Spleen (tissue), 11 donors: ENCODE measurements at regions not wholly inside any gene's neighbourhood (a gene's known extent, or its start where the extent isn't known, plus 50 kb on each side); places are given as distances from the start of the nearest gene placed in this dataset.

Source experiments
- DNase-seq: peaks from one replicate; pipeline ENCODE4 v3.0.0-alpha.2; 2020
- H3K27ac ChIP-seq, 8 donors: fragments of 200-600 bp; sonication (generic) in 7 of 8; 1 replicate in 4 of 8; 2 replicates in 4 of 8; pipeline versions ENCODE4 v1.5.0 to v1.8.0; 2016 to 2021; ENCODE audit warnings: inconsistent platforms in 4 of 8, mild to moderate bottlenecking in 4 of 8, moderate library complexity in 1 of 8
- H3K27me3 ChIP-seq, 7 donors: fragments of 200-600 bp; sonication (generic) in 6 of 7; replicated peaks in 1 of 7; 1 replicate in 4 of 7; 2 replicates in 3 of 7; pipeline versions ENCODE4 v1.5.0 to v1.8.0; 2016 to 2021; ENCODE audit warnings: inconsistent platforms in 3 of 7, mild to moderate bottlenecking in 1 of 7
- H3K36me3 ChIP-seq, 6 donors: fragments of 200-600 bp; sonication (generic) in 5 of 6; 1 replicate in 4 of 6; 2 replicates in 2 of 6; pipeline versions ENCODE4 v1.5.0 to v1.8.0; 2016 to 2021; ENCODE audit warnings: inconsistent platforms in 2 of 6
- H3K4me1 ChIP-seq, 6 donors: fragments of 200-600 bp; sonication (generic) in 5 of 6; 1 replicate in 3 of 6; 2 replicates in 3 of 6; pipeline versions ENCODE4 v1.5.0 to v1.8.0; 2016 to 2021; ENCODE audit warnings: inconsistent platforms in 3 of 6
- H3K4me3 ChIP-seq, 8 donors: fragments of 200-600 bp; sonication (generic) in 7 of 8; 1 replicate in 4 of 8; 2 replicates in 4 of 8; pipeline versions ENCODE4 v1.5.0 to v1.8.0; 2016 to 2021; ENCODE audit warnings: inconsistent platforms in 4 of 8, mild to moderate bottlenecking in 4 of 8, moderate library complexity in 2 of 8
- H3K9me3 ChIP-seq, 8 donors: fragments of 200-600 bp; sonication (generic) in 7 of 8; 1 replicate in 4 of 8; 2 replicates in 4 of 8; pipeline versions ENCODE4 v1.5.0 to v1.8.0; 2016 to 2021; ENCODE audit warnings: inconsistent platforms in 4 of 8
- POLR2A ChIP-seq, 3 donors: fragments of 450-650 bp; IDR thresholded peaks; one replicate each; pipeline ENCODE4 v1.5.1; 2017; ENCODE audit warnings: antibody characterized with exemption in 3 of 3, mild to moderate bottlenecking in 1 of 3
- POLR2AphosphoS5 ChIP-seq, 3 donors: sonication (generic); formaldehyde crosslinking; IDR thresholded peaks; one replicate each; pipeline ENCODE4 v1.5.1; 2017; ENCODE audit warnings: antibody characterized with exemption in 3 of 3
- WGBS, 5 donors: extraction: QIAGEN DNeasy Blood & Tissue Kit in 3 of 5; methylation state at CpG; one replicate each; pipeline versions ENCODE4 v1.1.5 to v1.1.7; 2013 to 2018; 5-methylcytosine and 5-hydroxymethylcytosine counted together
- intact Hi-C: fragments of 100-400 bp; cut with DNase I; formaldehyde crosslinking; loops from one replicate; pipeline ENCODE4 v1.15.0; 2023; ENCODE audit warnings: low total_unique reads
- TF ChIP-seq, protein P1 (sequence below), 11 experiments: fragments of 200-600 bp in 7 of 11; fragments of 450-650 bp in 4 of 11; sonication (generic) in 4 of 11; IDR thresholded peaks in 8 of 11; conservative IDR thresholded peaks in 3 of 11; 1 replicate in 7 of 11; 2 replicates in 4 of 11; pipeline versions ENCODE4 v1.4.0 to v1.8.0; 2016 to 2021; ENCODE audit warnings: antibody characterized with exemption in 11 of 11, inconsistent platforms in 4 of 11, mild to moderate bottlenecking in 1 of 11
- donor health status: healthy with polysubstance abuse.
- donor health status: DM: no; HTN: no; CAD: no; lungs with moderate emphysema.
- donor health status: DM: no; HTN: no; CAD: no.
- donor health status: Bipolar disorder and iron deficiency.
- donor health status: healthy.
- donor health status: DM: no; HTN: no; CAD: no.
- donor health status: DM: yes; HTN: yes; CAD: no.

DNA sequence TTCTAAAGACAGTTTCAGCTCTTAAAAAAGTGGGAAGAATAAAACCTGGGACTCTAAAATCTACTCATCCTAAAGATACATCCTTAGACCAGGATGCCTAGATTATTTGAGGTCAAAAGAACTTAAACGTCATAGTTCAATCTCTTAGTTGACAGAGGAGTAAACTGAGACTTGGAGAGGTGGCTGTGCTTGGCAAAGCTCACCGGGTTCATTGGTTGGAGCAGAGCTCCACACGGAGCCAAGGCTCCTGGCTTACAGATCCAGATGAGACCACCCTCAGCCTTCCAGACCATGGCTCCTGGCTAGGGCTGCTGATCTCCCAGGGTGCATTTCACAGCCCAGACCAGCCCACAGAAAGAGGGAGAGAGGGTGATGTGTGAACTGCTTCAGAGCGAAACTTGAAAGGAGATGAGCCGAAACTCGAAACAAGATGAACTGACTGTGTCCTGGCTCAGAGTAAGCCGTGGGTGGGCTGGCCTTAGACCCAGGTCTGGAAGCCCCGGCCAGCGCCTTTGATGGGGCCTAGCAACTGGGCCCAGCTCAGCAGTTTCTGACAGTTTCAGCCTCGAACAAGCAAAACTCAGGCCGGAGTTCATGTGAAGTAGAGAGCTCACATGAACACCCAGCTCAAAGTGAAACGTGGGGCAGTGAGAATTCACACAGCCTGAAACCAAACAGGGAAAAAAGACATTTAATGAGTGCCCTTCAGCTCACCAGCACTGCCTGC, 1044.8 kb downstream of the BCL11B start:
- no peaks in the 10 kb centered on the region for H3K36me3 ChIP-seq
- peak overlapping the region in 5 of 8 donors; percentile 13 to 71 (median 44) for H3K27ac ChIP-seq
- H3K27me3 ChIP-seq = no peaks in the 10 kb centered on the region
- H3K4me1 ChIP-seq = peaks cover 0 to 5% (median 0%) of the 10 kb centered on the region in 6 donors
- no peak overlapping the region for H3K4me3 ChIP-seq
- no peaks in the 10 kb centered on the region for H3K9me3 ChIP-seq
- TF ChIP-seq POLR2AphosphoS5 (IDR thresholded peaks at IDR 0.05) (no peak), POLR2A (IDR thresholded peaks at IDR 0.05) (no peak)
- TF ChIP-seq, protein P1, sequence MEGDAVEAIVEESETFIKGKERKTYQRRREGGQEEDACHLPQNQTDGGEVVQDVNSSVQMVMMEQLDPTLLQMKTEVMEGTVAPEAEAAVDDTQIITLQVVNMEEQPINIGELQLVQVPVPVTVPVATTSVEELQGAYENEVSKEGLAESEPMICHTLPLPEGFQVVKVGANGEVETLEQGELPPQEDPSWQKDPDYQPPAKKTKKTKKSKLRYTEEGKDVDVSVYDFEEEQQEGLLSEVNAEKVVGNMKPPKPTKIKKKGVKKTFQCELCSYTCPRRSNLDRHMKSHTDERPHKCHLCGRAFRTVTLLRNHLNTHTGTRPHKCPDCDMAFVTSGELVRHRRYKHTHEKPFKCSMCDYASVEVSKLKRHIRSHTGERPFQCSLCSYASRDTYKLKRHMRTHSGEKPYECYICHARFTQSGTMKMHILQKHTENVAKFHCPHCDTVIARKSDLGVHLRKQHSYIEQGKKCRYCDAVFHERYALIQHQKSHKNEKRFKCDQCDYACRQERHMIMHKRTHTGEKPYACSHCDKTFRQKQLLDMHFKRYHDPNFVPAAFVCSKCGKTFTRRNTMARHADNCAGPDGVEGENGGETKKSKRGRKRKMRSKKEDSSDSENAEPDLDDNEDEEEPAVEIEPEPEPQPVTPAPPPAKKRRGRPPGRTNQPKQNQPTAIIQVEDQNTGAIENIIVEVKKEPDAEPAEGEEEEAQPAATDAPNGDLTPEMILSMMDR (IDR thresholded peaks at IDR 0.05 in 8 of 11, conservative IDR thresholded peaks at IDR 0.05 in 3 of 11) = no peak
- WGBS, 5 donors = 62 to 70% (median 68%) methylated on average over 12 of the region's 12 CpGs
- intact Hi-C loops = no loop called here
- DNase-seq = no peak

GRCh38 chr14:98227727-98228111, 1044.3 kb downstream of the BCL11B start:
- DNase-seq = no peak
- Histone ChIP-seq H3K9me3 (no peaks in the 10 kb centered on the region), H3K27ac (peak overlapping the region in 4 of 8 donors; percentile 43 to 71 (median 52)), H3K27me3 (no peaks in the 10 kb centered on the region), H3K4me1 (peaks cover 0 to 5% (median 0%) of the 10 kb centered on the region in 6 donors), H3K36me3 (no peaks in the 10 kb centered on the region), H3K4me3 (no peak overlapping the region)
- TF ChIP-seq, protein P1 (IDR thresholded peaks at IDR 0.05 in 8 of 11, conservative IDR thresholded peaks at IDR 0.05 in 3 of 11) = no peak
- TF ChIP-seq POLR2AphosphoS5 (IDR thresholded peaks at IDR 0.05) (no peak), POLR2A (IDR thresholded peaks at IDR 0.05) (no peak)
- intact Hi-C loops = no loop called here
- WGBS, 5 donors = 69 to 78% (median 73%) methylated on average over 3 of the region's 3 CpGs

DNA sequence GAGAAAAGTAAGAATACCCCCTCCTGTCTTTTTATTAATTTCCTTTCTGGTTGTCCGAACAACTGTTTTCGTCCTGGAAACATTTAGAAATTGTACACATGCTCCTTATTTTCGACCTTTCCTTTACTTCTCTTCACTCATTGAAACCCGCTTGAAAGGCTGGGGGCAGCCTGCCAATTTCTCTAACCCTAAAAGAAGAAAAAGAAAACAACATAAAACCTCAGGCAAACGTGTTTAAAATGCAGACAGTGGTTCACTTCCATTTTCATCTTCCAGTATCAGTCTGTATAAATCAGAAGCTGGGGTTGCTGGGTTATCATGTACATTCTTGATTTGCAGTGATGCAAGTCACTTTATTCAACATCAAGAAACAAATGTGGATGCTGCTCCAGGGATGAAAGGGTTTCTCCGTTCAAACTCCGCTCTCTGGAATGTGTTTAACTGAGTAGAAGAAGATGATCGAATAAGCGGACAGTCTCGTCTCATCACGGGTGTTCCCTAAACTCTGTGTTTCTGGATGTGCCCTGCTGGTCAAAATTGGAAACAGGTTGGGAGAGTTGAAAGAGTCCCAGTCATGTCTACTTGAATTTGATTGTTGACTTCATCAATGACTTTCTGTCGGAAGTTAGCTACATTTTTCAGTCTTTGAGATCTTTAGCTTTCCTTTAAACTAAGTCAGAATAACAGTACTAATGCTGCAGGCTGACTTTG, 1042.2 kb downstream of the BCL11B start:
- H3K4me3 ChIP-seq = no peak overlapping the region
- WGBS, 5 donors = 64 to 71% (median 71%) methylated on average over 12 of the region's 12 CpGs
- TF ChIP-seq POLR2AphosphoS5 (IDR thresholded peaks at IDR 0.05) (no peak), POLR2A (IDR thresholded peaks at IDR 0.05) (no peak)
- TF ChIP-seq, protein P1 (IDR thresholded peaks at IDR 0.05 in 8 of 11, conservative IDR thresholded peaks at IDR 0.05 in 3 of 11) = no peak
- no peaks in the 10 kb centered on the region for H3K27me3 ChIP-seq
- no peak for DNase-seq
- H3K27ac ChIP-seq = no peak overlapping the region
- no peaks in the 10 kb centered on the region for H3K4me1 ChIP-seq
- H3K9me3 ChIP-seq = no peaks in the 10 kb centered on the region
- H3K36me3 ChIP-seq = no peaks in the 10 kb centered on the region
- intact Hi-C loops = no loop called here

DNA sequence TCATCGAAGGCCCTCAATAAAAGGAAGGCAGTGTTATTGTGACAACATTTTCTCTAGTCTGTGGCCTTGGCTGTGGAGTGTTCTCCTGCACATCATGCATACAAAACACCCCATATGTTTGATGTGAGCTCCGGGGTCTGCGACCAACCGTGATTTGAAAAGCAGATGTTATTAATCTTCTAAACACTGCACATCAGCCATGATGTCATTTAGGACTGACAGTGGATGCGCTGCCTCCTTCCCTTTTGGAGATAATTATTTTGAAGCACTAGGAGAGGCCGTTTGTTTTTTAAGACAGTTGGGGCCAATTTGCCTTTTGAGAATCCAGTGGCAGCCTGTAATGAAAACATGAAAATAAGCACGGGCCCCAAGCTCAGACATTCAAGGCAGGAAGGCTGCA, 1041.6 kb downstream of the BCL11B start:
- WGBS, 5 donors = 76 to 86% (median 77%) methylated on average over 7 of the region's 7 CpGs
- no peaks in the 10 kb centered on the region for H3K4me1 ChIP-seq
- no peaks in the 10 kb centered on the region for H3K36me3 ChIP-seq
- intact Hi-C loops = no loop called here
- no peaks in the 10 kb centered on the region for H3K9me3 ChIP-seq
- TF ChIP-seq, protein P1 (IDR thresholded peaks at IDR 0.05 in 8 of 11, conservative IDR thresholded peaks at IDR 0.05 in 3 of 11) = no peak
- no peak for TF ChIP-seq POLR2A (IDR thresholded peaks at IDR 0.05)
- H3K27ac ChIP-seq = no peak overlapping the region
- no peak for DNase-seq
- no peaks in the 10 kb centered on the region for H3K27me3 ChIP-seq
- no peak overlapping the region for H3K4me3 ChIP-seq
